ENCODE measurements at regions not wholly inside any gene's neighbourhood (a gene's known extent, or its start where the extent isn't known, plus 50 kb on each side); places are given as distances from the start of the nearest gene placed in this dataset.
"Not testable (repeated sequence)": the region's sequence is repeated elsewhere in the genome, so short reads cannot be mapped to it uniquely, and the experiment has no call there.

GRCh38 chr6:144474904-144475303 lies 189.8 kb downstream of the UTRN start:
- FAIRE-seq (no peak), DNase-seq (ENCODE audit: low spot score) (no peak)

DNA sequence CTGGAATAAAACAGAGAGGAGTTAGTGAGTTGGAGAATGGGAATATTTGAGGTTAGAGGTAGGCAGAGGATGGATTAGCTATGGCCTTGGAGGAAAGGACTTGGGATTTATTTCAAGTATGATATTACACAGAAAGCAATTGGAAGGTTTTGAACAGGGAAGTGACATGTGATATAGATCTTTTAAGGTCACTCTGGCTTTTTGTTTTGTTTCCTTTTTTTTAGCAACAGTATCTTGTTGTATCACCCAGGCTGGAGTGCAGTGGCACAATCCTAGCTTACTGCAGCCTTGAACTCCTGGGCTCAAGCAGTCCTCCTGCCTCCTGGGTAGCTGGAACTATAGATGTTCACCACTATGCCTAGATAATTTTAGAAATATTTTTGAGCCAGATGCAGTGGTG lies 190.3 kb downstream of the UTRN start:
- no peak for DNase-seq (ENCODE audit: low spot score)
- no peak for FAIRE-seq

GRCh38 chr6:144476286-144476685 lies 191.2 kb downstream of the UTRN start:
- FAIRE-seq (no peak), DNase-seq (ENCODE audit: low spot score) (no peak)

DNA sequence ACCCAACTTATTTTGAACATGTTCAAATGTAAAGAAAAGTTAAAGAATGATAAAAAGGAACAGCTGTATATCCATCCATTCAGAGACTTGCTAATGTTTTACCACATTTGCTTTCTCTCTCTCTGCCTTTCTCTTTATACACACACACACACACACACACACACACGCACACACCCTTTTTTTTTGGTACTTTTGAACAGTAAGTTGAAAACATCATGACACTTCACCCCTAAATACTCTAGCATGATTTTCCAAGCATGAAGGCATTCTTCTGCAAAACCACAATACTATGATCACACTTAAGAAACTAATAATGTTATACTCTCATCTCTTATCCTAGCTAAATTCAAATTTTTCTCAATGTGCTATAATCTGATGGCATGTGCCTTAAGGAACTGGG lies 192.3 kb downstream of the UTRN start:
- DNase-seq (ENCODE audit: low spot score) (no peak), FAIRE-seq (no peak)

DNA sequence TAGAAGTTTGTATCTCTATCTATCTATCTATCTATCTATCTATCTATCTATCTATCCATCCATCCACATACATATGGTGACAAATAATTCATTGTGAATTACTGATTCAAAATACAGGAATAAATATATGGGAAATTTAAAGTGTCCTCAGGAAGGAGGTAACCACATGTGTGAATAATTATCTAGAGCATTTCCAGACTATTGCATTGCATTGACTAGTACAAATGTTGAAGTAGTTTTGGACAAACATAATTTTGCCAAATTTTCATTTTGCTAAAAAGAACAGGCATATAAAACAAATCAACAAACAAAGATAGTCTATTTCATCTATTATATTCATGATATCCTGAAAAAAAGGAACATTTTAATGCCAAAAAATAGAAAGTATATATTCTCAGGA lies 192.7 kb downstream of the UTRN start:
- FAIRE-seq (no peak), DNase-seq (ENCODE audit: low spot score) (no peak)

GRCh38 chr6:144478483-144478882 lies 193.3 kb downstream of the UTRN start:
- FAIRE-seq (no peak), DNase-seq (ENCODE audit: low spot score) (no peak)

DNA sequence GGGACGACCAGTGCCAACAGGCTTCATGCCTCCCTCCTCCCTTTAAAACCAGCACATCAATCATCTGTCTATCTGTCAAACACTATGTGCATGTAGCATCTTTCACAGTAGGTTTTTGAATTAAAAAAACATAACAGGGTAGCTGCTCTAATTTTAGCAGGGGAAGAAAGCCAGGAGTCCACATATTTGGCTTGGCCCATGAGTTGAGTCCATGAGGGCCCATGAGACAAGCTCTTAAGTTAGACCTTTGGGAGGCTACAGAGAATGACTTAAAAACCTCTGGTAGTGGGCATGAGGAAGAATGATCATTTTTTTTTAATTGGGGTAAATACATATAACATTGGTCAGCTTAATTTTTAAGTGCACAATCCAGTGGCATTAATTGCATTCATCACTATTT lies 194.9 kb downstream of the UTRN start:
- DNase-seq (ENCODE audit: low spot score) (no peak), FAIRE-seq (no peak)

DNA sequence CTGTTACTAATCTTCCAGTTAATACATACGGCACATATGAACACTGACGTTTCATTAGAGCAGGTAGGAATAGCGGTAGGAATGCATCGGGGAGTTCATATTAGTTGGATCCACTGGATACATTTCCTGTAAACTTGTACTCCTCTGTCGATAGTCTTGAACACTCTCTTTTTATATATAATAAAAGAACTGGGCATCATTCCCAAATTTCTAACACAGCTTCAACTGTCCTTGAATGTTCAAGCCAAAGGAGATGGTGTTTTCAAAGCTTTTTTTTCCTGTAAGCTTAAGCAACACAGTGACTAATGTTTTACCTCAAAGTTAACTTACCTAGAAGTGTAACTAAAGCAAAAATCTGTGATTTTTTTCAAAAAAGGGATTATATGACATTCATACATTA lies 195.3 kb downstream of the UTRN start:
- FAIRE-seq = no peak
- DNase-seq (ENCODE audit: low spot score) = no peak

- FAIRE-seq = no peak
- no peak for DNase-seq (ENCODE audit: low spot score)
These were observed 196.4 kb downstream of the UTRN start for GRCh38 chr6:144481527-144481926.

DNA sequence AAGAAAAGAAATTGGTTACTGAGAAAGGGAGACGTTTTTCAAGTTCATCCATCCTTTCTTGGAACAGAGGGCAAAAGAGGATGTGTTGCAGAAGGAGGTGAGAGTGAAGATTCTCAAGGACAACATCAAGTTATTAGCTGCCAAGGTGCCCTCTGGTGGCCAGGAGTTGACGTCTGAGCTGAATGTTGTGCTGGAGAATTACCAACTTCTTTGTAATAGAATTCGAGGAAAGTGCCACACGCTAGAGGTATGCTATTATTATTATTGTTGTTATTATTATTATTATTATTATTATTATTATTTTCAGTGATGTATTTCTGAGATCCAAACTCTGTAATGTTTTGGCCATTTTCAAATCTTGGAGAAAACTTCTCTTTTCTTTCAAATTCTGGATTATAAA lies 197.0 kb downstream of the UTRN start:
- FAIRE-seq = peak; percentile 79

GRCh38 chr6:144485531-144485930 lies 200.4 kb downstream of the UTRN start:
- FAIRE-seq (no peak), DNase-seq (ENCODE audit: low spot score) (no peak)

More for the DNA sequence above, 197.0 kb downstream of the UTRN start:
- DNase-seq (ENCODE audit: low spot score) = peak; percentile 59

DNA sequence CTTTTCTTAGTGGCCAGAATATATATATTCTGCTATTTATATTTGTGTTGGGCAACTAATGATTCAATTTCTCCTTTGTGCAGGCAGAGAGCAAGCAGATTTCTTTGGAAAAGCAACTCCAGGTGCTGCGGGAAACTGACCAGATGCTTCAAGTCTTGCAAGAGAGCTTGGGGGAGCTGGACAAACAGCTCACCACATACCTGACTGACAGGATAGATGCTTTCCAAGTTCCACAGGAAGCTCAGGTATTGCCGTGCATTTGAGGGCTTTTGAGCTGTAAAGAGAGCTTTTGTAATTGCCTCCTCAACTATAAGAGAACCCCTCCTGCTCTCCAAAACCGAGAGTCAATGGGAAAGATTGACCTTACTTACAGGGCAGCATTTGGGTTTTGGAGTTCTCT lies 203.5 kb downstream of the UTRN start:
- FAIRE-seq = no peak

DNA sequence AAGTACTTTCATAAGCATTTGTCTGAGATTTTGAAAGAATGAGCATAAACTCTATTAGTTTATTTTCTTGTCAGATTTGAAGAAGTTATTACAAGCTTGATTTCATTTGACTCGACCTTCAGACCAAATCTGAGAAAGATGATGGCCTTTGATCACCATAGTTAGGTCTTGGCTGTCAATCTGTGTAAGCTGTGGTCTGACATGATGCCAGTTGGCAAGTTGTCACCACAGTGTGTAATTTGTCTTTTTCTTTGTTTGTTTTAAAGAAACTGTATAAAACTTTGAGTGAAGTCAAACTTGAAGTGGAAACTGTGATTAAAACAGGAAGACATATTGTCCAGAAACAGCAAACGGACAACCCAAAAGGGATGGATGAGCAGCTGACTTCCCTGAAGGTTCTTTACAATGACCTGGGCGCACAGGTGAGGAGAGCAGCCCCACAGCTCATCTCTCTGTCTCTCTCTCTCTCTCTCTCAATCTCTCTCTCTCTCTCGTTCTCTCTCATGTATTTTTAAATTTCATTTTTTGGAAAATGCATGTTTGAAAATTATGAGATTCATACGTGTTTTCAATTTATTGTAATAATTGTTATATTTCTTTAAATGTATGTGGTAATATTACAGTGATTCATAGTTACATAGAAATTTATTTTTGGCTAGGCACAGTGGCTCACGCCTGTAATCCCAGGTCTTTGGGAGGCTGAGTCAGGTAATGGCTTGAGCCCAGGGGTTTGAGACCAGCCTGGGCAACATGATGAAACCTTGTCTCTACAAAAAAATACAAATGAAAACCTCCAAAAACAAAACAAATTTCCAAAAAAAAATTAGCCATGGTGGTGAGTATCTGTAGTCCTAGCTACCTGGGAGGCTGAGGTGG lies 208.1 kb downstream of the UTRN start:
- DNase-seq (ENCODE audit: low spot score) (no peak), FAIRE-seq (no peak)

More for the DNA sequence above, 203.5 kb downstream of the UTRN start:
- DNase-seq (ENCODE audit: low spot score) = no peak

- not testable (repeated sequence) for FAIRE-seq; DNase-seq (ENCODE audit: low spot score)
These were observed 209.9 kb downstream of the UTRN start for GRCh38 chr6:144495076-144495475.

GRCh38 chr6:144497650-144498049 lies 212.5 kb downstream of the UTRN start:
- DNase-seq (ENCODE audit: low spot score) (no peak), FAIRE-seq (no peak)

DNA sequence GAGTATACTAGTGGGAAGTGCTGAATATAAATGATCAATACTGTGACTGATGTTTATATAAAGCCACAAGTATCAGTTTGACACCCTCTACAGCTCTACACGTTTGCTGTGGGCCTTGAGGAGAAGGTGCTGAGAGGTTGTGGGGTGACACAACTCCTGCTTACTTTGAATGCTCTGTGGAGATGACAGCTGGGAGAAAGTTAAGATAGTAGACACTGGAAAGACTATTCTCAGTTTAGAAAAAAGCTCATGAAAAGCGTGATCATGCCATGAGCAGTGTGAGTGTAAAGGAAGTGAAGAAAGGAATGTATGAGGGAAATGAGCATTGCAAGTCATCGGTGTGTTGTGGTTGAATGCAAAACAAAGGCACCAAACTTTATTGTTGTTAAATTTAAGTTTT lies 215.8 kb downstream of the UTRN start:
- DNase-seq (ENCODE audit: low spot score) = no peak
- FAIRE-seq = no peak

DNA sequence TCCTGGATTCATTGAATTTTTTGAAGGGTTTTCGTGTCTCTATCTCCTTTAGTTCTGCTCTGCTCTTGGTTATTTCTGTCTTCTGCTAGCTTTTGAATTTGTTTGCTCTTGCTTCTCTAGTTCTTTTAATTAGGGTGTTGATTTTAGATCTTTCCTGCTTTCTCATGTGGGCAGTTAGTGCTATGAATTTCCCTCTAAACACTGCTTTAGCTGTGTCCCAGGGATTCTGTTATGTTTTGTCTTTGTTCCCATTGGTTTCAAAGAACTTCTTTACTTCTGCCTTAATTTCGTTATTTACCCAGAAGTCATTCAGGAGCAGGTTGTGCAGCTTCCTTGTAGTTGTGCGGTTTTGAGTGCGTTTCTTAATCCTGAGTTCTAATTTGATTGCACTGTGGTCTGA lies 220.1 kb downstream of the UTRN start:
- not testable (repeated sequence) for DNase-seq (ENCODE audit: low spot score); FAIRE-seq

DNA sequence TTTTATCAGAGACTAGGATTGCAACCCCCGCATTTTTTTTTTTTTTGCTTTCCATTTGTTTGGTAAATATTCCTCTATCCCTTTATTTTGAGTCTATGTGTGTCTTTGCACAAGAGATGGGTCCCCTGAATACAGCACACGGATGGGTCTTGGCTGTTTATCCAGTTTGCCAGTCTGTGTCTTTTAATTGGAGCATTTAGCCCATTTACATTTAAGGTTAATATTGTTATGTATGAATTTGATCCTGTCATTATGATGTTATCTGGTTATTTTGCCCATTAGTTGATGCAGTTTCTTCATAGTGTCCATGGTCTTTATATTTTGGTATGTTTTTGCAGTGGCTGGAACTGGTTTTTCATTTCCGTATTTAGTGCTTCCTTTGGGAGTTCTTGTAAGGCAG lies 220.9 kb downstream of the UTRN start:
- not testable (repeated sequence) for DNase-seq (ENCODE audit: low spot score); FAIRE-seq

DNA sequence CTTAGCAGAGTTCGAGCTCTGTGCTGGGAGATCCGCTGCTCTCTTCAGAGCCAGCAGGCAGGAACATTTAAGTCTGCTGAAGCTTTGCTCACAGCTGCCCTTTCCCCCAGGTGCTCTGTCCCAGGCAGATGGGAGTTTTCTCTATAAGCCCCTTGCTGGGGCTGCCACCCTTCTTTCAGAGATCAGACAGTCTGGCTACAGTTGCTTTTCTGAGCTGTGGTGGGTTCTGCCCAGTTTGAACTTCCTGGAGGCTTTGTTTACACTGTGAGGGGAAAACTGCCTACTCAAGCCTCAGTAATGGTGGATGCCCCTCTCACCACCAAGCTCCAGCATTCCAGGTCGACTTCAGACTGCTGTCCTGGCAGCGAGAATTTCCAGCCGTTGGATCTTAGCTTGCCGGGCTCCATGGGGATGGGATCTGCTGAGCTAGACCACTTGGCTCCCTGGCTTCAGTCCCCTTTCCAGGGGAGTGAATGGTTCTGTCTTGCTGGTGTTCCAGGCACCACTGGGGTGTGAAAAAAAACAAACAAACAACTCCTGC lies 222.7 kb downstream of the UTRN start:
- DNase-seq (ENCODE audit: low spot score) = not testable (repeated sequence)

DNA sequence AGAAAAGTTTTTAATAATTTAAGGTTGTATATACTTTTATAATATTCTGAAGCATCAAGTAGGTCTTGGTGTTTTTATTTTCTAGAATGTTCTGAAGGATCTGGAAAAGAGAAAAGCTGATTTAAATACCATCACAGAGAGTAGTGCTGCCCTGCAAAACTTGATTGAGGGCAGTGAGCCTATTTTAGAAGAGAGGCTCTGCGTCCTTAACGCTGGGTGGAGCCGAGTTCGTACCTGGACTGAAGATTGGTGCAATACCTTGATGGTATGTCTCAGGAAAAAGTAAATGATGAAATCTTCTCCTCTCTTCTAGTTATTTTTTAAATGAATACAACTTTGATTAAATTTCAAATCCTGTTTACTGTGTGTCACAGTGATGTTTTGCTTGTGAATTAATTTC lies 225.7 kb downstream of the UTRN start:
- FAIRE-seq (no peak), DNase-seq (ENCODE audit: low spot score) (no peak)

More for the DNA sequence above, 222.7 kb downstream of the UTRN start:
- FAIRE-seq = not testable (repeated sequence)

- FAIRE-seq (no peak), DNase-seq (ENCODE audit: low spot score) (no peak)
These were observed 230.6 kb downstream of the UTRN start for GRCh38 chr6:144515761-144516160.

- FAIRE-seq (no peak), DNase-seq (ENCODE audit: low spot score) (no peak)
These were observed 234.3 kb downstream of the UTRN start for GRCh38 chr6:144519426-144519825.

Measured in RCC 7860 (cell line).